ENCODE measurements at regions not wholly inside any gene's neighbourhood (a gene's known extent, or its start where the extent isn't known, plus 50 kb on each side); places are given as distances from the start of the nearest gene placed in this dataset.
"Not testable (repeated sequence)": the region's sequence is repeated elsewhere in the genome, so short reads cannot be mapped to it uniquely, and the experiment has no call there.

GRCh38 chr4:187125062-187125461 is 401.4 kb upstream of the FAT1 start:
- H3K27ac ChIP-seq (ENCODE audit: low read depth in 1 of 2, low read length in 1 of 2), result no peak overlapping the region
- ATAC-seq (ENCODE audit: insufficient read depth, low FRiP score), result no peak
- no peaks in the 10 kb centered on the region for H3K27me3 ChIP-seq (ENCODE audit: control insufficient read depth in 3 of 3, insufficient read depth in 3 of 3, low read length in 2 of 3)
- H3K4me1 ChIP-seq (ENCODE audit: control insufficient read depth in 5 of 5, insufficient read depth in 5 of 5, low read length in 5 of 5), result peaks cover 0 to 14% (median 0%) of the 10 kb centered on the region in 5 donors
- TF ChIP-seq, protein P1, sequence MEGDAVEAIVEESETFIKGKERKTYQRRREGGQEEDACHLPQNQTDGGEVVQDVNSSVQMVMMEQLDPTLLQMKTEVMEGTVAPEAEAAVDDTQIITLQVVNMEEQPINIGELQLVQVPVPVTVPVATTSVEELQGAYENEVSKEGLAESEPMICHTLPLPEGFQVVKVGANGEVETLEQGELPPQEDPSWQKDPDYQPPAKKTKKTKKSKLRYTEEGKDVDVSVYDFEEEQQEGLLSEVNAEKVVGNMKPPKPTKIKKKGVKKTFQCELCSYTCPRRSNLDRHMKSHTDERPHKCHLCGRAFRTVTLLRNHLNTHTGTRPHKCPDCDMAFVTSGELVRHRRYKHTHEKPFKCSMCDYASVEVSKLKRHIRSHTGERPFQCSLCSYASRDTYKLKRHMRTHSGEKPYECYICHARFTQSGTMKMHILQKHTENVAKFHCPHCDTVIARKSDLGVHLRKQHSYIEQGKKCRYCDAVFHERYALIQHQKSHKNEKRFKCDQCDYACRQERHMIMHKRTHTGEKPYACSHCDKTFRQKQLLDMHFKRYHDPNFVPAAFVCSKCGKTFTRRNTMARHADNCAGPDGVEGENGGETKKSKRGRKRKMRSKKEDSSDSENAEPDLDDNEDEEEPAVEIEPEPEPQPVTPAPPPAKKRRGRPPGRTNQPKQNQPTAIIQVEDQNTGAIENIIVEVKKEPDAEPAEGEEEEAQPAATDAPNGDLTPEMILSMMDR (IDR thresholded peaks at IDR 0.05; ENCODE audit: control extremely low read depth, extremely low read depth), result no peak
- no peaks in the 10 kb centered on the region for H3K9me3 ChIP-seq (ENCODE audit: control insufficient read depth in 4 of 4, insufficient read depth in 3 of 4, low read length in 3 of 4)
- DNase-seq, result no peak
- no peaks in the 10 kb centered on the region for H3K36me3 ChIP-seq (ENCODE audit: control insufficient read depth in 4 of 4, insufficient read depth in 4 of 4, low read length in 4 of 4)
- H3K9ac ChIP-seq (ENCODE audit: insufficient read depth in 1 of 2, low read length in 2 of 2), result no peak overlapping the region
- WGBS, 2 donors, result 95 to 96% methylated on average over 19 of the region's 19 CpGs
- H3K4me3 ChIP-seq, result no peak overlapping the region

- WGBS, 2 donors, result 79 to 89% methylated on average over 3 of the region's 3 CpGs
- no peak overlapping the region for H3K9ac ChIP-seq (ENCODE audit: insufficient read depth in 1 of 2, low read length in 2 of 2)
Observed at GRCh38 chr4:187127456-187127855, 403.8 kb upstream of the FAT1 start.

DNA sequence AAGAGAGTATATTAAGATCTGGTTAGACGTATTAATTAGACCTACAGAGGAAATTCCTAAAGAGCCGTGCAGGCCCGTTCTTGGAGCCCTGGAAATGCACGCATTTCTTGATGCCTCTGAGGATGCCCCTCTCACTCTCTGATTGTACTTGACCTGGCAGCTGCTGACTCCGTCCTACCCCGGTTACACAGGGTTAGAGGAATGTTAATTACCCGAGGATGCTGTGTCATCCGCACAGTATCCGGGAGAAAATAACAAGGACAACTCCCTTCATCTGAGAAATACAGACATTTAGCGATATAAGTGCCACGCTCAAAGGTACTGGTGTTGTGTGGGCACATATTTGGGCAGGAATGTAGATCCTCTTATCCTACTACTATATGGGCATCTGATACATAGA is 404.6 kb upstream of the FAT1 start:
- 80 to 92% methylated on average over 11 of the region's 11 CpGs for WGBS, 2 donors
- TF ChIP-seq, protein P1 (IDR thresholded peaks at IDR 0.05; ENCODE audit: control extremely low read depth, extremely low read depth), result no peak
- Histone ChIP-seq H3K27me3 (ENCODE audit: control insufficient read depth in 3 of 3, insufficient read depth in 3 of 3, low read length in 2 of 3) (no peaks in the 10 kb centered on the region), H3K4me3 (no peak overlapping the region), H3K9me3 (ENCODE audit: control insufficient read depth in 4 of 4, insufficient read depth in 3 of 4, low read length in 3 of 4) (peaks cover 0 to 1% (median 0%) of the 10 kb centered on the region in 4 donors), H3K27ac (ENCODE audit: low read depth in 1 of 2, low read length in 1 of 2) (no peak overlapping the region), H3K9ac (ENCODE audit: insufficient read depth in 1 of 2, low read length in 2 of 2) (no peak overlapping the region), H3K36me3 (ENCODE audit: control insufficient read depth in 4 of 4, insufficient read depth in 4 of 4, low read length in 4 of 4) (no peaks in the 10 kb centered on the region), H3K4me1 (ENCODE audit: control insufficient read depth in 5 of 5, insufficient read depth in 5 of 5, low read length in 5 of 5) (peaks cover 0 to 14% (median 0%) of the 10 kb centered on the region in 5 donors)
- ATAC-seq (ENCODE audit: insufficient read depth, low FRiP score) (no peak), DNase-seq (no peak)

More at GRCh38 chr4:187127456-187127855, 403.8 kb upstream of the FAT1 start:
- H3K36me3 ChIP-seq (ENCODE audit: control insufficient read depth in 4 of 4, insufficient read depth in 4 of 4, low read length in 4 of 4), result no peaks in the 10 kb centered on the region
- no peak overlapping the region for H3K4me3 ChIP-seq
- peaks cover 0 to 1% (median 0%) of the 10 kb centered on the region in 4 donors for H3K9me3 ChIP-seq (ENCODE audit: control insufficient read depth in 4 of 4, insufficient read depth in 3 of 4, low read length in 3 of 4)
- DNase-seq (no peak), ATAC-seq (ENCODE audit: insufficient read depth, low FRiP score) (no peak)
- TF ChIP-seq, protein P1 (IDR thresholded peaks at IDR 0.05; ENCODE audit: control extremely low read depth, extremely low read depth), result no peak
- no peak overlapping the region for H3K27ac ChIP-seq (ENCODE audit: low read depth in 1 of 2, low read length in 1 of 2)
- no peaks in the 10 kb centered on the region for H3K27me3 ChIP-seq (ENCODE audit: control insufficient read depth in 3 of 3, insufficient read depth in 3 of 3, low read length in 2 of 3)
- H3K4me1 ChIP-seq (ENCODE audit: control insufficient read depth in 5 of 5, insufficient read depth in 5 of 5, low read length in 5 of 5), result peaks cover 0 to 14% (median 0%) of the 10 kb centered on the region in 5 donors

DNA sequence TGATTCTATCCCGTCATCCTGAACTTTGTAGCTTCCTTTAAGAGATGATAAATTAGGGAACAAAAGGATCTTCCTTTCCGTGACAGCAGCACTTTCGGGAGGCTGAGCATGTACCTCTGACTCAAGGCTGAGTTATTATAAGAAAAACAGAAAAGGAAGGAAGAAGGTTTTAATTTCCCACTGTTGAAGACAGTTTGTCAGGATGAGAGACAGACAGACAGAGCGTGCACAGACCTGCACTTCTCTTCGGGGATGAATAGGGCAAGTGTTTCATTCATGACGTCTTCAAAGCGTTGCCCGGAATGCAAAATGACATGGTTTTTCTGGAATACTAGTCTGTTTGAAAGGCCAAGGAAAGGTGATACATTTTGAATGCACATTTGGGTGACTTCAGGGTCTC is 405.3 kb upstream of the FAT1 start:
- TF ChIP-seq, protein P1 (IDR thresholded peaks at IDR 0.05; ENCODE audit: control extremely low read depth, extremely low read depth), result no peak
- Histone ChIP-seq H3K4me1 (ENCODE audit: control insufficient read depth in 5 of 5, insufficient read depth in 5 of 5, low read length in 5 of 5) (peaks cover 0 to 8% (median 0%) of the 10 kb centered on the region in 5 donors), H3K9ac (ENCODE audit: insufficient read depth in 1 of 2, low read length in 2 of 2) (no peak overlapping the region), H3K4me3 (no peak overlapping the region), H3K9me3 (ENCODE audit: control insufficient read depth in 4 of 4, insufficient read depth in 3 of 4, low read length in 3 of 4) (peaks cover 0 to 1% (median 0%) of the 10 kb centered on the region in 4 donors), H3K27me3 (ENCODE audit: control insufficient read depth in 3 of 3, insufficient read depth in 3 of 3, low read length in 2 of 3) (no peaks in the 10 kb centered on the region), H3K27ac (ENCODE audit: low read depth in 1 of 2, low read length in 1 of 2) (no peak overlapping the region), H3K36me3 (ENCODE audit: control insufficient read depth in 4 of 4, insufficient read depth in 4 of 4, low read length in 4 of 4) (no peaks in the 10 kb centered on the region)
- 65 to 79% methylated on average over 8 of the region's 8 CpGs for WGBS, 2 donors
- no peak for ATAC-seq (ENCODE audit: insufficient read depth, low FRiP score)
- no peak for DNase-seq

- not testable (repeated sequence) for H3K27ac ChIP-seq (ENCODE audit: low read depth in 1 of 2, low read length in 1 of 2); H3K4me1 ChIP-seq (ENCODE audit: control insufficient read depth in 5 of 5, insufficient read depth in 5 of 5, low read length in 5 of 5); H3K4me3 ChIP-seq; H3K27me3 ChIP-seq (ENCODE audit: control insufficient read depth in 3 of 3, insufficient read depth in 3 of 3, low read length in 2 of 3); H3K36me3 ChIP-seq (ENCODE audit: control insufficient read depth in 4 of 4, insufficient read depth in 4 of 4, low read length in 4 of 4); ATAC-seq (ENCODE audit: insufficient read depth, low FRiP score); H3K9ac ChIP-seq (ENCODE audit: insufficient read depth in 1 of 2, low read length in 2 of 2); H3K9me3 ChIP-seq (ENCODE audit: control insufficient read depth in 4 of 4, insufficient read depth in 3 of 4, low read length in 3 of 4); DNase-seq
- WGBS, 2 donors, result 94 to 100% methylated on average over 1 of the region's 1 CpG
Observed at GRCh38 chr4:187131826-187132225, 408.2 kb upstream of the FAT1 start.
